Mononuclear cell (primary cell): ENCODE measurements at regions not wholly inside any gene's neighbourhood (a gene's known extent, or its start where the extent isn't known, plus 50 kb on each side); places are given as distances from the start of the nearest gene placed in this dataset.
A peak's percentile ranks its signal among the peaks of the same experiment; 100 is the strongest.
"Not testable (repeated sequence)": the region's sequence is repeated elsewhere in the genome, so short reads cannot be mapped to it uniquely, and the experiment has no call there.

Source experiments
- H3K27me3 ChIP-seq: 2 replicates; pipeline ENCODE4 v1.6.0; 2011; ENCODE audit warnings: low read length, control low read depth; ENCODE audit not compliant: insufficient read depth
- H3K4me1 ChIP-seq: 2 replicates; pipeline ENCODE4 v1.5.1; 2011; ENCODE audit warnings: mild to moderate bottlenecking, low read length, control low read depth; ENCODE audit not compliant: insufficient read depth
- H3K4me3 ChIP-seq: 2 replicates; pipeline ENCODE4 v1.5.1; 2011; ENCODE audit warnings: mild to moderate bottlenecking, low read length, moderate library complexity
- H3K9me3 ChIP-seq: 2 replicates; pipeline ENCODE4 v1.5.1; 2011; ENCODE audit warnings: low read depth, mild to moderate bottlenecking, control low read depth, low read length

DNA sequence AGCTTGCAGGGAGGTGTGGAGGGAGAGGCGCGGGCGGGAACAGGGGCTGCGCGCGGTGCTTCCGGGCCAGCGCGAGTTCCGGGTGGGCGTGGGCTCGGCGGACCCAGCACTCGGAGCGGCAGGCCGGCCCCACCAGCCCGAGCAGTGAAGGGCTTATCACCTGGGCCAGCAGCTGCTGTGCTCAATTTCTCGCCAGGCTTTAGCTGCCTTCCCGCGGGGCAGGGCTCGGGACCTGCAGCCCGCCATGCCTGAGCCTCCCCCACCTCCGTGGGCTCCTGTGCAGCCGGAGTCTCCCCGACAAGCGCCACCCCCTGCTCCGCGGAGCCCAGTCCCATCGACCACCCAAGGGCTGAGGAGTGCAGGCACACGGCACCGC lies 102.2 kb upstream of the ETV6 start:
- H3K9me3 ChIP-seq = not testable (repeated sequence)
- H3K4me3 ChIP-seq = peak overlapping the region; percentile 29

DNA sequence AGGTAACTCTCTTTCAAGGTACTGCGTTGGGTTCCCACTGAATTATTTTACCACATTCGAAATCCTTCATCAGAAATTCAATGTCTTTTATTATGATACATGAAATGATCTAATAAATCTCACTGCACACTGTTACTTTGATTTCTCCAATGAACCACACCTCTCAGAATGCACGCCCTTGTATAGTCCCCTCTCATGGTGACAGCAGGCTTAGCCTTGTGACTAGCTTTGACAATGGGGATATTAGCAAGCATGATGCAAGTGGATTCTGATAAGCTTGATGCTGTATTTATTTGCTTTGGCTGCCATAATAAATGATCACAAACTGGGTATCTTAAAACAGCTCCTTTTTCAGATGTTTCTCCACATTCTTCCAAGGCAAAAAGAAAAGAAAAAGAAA lies 100.4 kb upstream of the ETV6 start:
- no peaks in the 10 kb centered on the region for H3K9me3 ChIP-seq
- H3K4me3 ChIP-seq = no peak overlapping the region
- H3K27me3 ChIP-seq = no peaks in the 10 kb centered on the region
- peaks cover 28% of the 10 kb centered on the region for H3K4me1 ChIP-seq

More for the DNA sequence above, 102.2 kb upstream of the ETV6 start:
- not testable (repeated sequence) for H3K27me3 ChIP-seq
- peaks cover 24% of the 10 kb centered on the region for H3K4me1 ChIP-seq

DNA sequence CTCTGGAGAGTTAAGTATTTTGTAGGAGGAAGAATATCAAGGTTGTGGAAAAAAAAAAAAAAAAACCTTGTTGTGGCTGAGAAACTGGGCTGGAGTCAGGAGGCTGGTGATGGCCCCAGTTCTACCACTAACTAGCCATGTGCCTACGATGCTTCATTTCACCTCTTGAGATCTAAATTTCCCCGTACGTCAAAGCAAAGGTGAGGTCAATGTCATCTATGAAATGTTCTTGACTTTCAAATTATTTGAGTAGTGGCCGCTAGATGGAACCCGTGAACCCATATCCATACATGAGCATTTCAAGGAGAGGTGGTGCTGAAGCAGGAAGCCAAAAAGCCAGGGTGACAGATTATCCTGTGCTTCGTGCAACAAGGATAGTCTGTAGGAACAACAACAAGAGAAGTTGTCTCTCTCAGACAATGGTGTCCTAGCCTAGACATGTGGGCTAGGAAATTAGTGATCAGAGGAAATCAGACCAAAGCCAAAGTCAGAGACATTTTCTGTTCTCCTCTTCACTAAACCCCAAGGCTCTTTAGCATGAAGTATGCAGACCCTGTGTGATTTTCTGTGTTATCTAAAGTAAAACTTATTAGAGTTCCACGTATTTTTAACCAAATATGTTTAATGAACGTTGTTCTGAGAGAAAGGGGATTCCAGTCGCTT lies 95.5 kb upstream of the ETV6 start:
- no peak overlapping the region for H3K4me3 ChIP-seq
- no peaks in the 10 kb centered on the region for H3K27me3 ChIP-seq
- no peaks in the 10 kb centered on the region for H3K9me3 ChIP-seq
- H3K4me1 ChIP-seq = peaks cover 5% of the 10 kb centered on the region

DNA sequence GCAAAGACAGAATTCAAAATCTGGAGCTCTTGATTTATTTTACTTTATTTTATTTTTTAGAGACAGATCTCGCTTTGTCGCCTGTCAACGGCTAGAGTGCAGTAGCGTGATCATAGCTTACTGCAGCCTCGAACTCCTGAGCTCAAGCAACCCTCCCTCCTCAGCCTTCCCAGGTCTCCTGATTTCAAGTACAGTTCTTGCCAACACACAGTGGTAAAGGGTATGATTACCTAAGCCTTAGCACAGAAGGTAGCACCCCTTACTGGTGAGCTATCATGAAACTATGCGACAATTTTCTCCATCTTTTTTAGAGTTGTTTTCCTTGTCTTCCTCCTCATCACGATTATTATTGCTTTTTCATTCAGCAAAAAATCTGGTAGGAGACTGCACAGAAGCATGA lies 94.3 kb upstream of the ETV6 start:
- Histone ChIP-seq H3K4me3 (no peak overlapping the region), H3K27me3 (no peaks in the 10 kb centered on the region), H3K4me1 (peaks cover 5% of the 10 kb centered on the region), H3K9me3 (no peaks in the 10 kb centered on the region)

DNA sequence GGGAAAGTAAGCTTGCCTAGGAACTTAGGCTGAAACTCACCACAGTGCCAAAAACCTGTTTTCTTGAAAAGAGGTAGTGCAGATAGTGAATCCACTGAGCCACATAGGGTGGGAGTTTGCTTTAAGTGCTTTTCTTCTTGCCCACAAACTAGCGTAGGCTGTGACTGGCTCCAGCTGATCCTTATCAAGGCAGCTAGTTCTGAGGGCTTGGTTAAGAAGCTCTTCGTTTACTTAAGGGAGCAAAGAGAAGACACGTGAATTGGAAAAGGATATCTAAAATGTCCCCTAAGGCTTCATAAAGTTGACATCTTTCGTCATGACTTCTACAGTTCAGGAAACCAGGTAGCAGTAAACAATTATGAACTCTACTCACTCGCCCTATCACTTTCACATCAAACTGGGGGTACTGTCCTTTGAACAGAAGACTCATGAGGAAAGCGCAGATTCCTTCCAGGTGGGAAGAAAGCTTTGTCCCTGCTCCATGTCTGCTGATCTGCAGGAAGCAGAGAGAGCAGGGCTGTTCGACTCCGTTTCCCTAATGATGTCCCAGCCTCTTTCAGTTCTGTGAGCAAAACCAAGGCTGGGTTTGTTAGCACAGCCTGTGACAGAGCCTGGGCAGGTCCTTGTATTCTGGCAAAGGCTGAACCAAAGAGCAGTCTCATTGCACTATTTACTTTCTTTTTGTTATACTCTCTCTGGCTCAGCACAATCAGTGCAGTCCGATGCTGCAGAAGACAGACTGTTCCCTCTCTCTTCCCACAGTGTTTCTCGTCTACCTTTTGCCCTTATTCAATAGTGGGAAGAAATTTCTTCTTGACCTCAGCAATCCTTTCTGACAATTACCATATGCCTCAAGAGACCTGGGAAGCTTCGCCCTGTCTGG lies 93.5 kb upstream of the ETV6 start:
- Histone ChIP-seq H3K4me3 (no peak overlapping the region), H3K27me3 (no peaks in the 10 kb centered on the region), H3K4me1 (peaks cover 5% of the 10 kb centered on the region), H3K9me3 (no peaks in the 10 kb centered on the region)

DNA sequence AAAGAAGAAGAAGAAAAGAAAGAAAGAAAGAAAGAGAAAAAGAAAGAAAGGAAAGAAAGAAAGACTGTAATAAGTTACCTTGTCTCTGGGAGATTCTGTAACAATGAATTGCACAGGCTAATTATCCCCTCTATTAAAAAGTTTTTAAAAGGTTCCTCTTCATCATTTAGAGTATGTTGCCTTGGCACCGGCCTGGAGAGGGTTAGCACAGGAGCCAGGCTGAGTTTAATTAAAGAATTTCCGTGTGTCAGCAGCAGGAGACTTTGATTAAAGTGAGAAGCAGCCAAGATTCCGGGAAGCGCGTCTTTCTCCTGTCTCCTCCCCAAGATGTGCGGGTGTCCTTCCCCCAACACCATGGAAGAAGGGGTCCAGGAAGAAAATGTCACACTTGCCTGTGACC lies 92.8 kb upstream of the ETV6 start:
- no peaks in the 10 kb centered on the region for H3K9me3 ChIP-seq
- H3K4me1 ChIP-seq = peaks cover 5% of the 10 kb centered on the region
- no peak overlapping the region for H3K4me3 ChIP-seq
- H3K27me3 ChIP-seq = no peaks in the 10 kb centered on the region

DNA sequence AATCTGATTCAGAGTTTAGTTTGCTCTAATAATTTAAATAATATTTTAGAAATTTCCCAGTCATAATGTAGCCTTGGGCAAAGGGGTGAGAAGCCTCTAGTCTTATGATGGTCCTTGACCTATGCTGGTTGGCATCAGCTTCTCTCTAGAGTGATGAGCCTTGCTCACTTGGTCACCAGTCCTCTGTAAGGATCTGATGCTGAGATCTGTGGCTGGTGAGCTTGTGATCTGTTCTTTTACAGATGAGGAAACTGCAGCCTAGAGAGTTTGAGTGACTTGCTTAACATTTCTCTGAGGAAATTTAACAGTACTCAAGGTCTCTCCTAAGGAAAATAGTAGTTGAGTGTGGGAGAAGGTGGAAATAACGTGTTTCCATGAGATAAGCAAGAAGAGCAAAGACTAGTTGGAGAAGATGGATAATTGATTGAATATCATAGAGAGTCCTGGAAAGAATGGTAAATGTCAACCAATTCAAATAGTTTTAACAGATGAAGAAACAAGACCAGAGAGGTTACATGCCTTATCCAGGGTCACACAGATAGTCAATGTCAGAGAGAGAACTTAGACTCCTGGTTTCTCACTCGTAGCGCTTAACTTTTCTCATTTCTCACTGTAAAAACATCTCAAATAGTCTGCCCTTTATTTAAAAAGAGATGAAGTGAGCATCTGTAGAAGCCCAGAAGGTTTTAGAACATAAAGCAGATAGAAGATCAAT lies 89.7 kb upstream of the ETV6 start:
- H3K4me1 ChIP-seq = no peaks in the 10 kb centered on the region
- no peaks in the 10 kb centered on the region for H3K27me3 ChIP-seq
- no peak overlapping the region for H3K4me3 ChIP-seq
- no peaks in the 10 kb centered on the region for H3K9me3 ChIP-seq

DNA sequence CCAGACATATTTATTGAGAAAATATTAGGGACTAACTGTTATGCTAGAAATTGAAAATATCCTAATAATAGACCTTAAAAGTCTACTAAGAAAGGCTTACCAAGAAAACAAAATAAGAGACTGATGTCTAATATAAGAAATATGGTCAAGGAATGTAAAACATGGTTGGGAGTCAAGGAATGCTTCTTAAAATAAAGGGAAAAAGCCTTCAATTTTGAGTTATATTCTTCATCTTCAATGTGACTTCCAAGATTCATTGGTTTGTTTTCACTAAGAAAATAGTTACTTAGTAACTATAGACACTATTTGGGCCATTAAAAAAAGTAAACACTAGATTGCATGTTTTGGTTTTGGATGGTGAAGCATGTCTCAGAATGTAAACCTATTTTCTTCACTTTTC lies 88.1 kb upstream of the ETV6 start:
- no peaks in the 10 kb centered on the region for H3K4me1 ChIP-seq
- H3K4me3 ChIP-seq = no peak overlapping the region
- no peaks in the 10 kb centered on the region for H3K27me3 ChIP-seq
- no peaks in the 10 kb centered on the region for H3K9me3 ChIP-seq

DNA sequence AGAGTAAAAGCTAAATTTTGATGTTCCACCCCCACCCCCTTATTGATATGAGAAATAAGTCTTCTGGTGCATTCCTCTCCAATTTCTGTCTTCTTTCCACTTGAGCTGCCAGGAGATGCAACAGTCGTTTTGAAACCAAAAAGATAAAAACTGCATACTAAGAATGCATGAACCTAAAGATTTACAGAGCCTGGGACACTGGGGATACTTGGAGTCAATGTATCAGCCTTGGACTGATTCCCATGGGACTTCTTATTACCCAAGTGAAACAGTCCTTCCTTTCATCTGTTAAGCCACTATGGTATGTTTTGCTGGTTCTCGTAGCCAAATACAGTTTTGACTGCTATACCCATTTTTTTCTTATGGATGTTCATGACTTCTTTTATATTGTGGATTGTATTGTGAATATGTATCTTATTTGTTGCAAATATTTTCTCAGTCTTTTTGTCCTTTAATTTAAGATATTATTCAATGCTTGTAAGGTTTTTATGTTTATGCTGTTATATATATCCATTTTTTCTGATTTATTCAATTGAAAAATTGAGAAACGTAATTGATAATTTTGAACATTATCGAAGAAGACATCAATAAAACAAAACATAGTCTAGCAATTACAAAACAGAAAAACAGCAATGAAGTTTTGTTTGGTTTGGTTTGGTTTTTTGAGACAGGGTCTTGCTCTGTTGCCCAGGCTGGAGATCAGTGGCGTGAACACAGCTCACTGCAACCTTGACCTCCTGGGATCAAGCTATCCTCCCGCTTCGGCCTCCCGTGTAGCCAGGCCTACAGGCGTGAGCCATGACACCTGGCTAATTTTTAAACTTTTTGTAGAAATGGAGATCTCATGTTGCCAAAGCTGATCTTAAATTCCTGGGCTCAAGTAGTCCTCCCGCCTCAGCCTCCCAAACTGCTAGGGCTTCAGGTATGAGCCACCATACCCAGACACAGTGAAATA lies 85.4 kb upstream of the ETV6 start:
- Histone ChIP-seq H3K9me3 (no peaks in the 10 kb centered on the region), H3K27me3 (no peaks in the 10 kb centered on the region), H3K4me1 (no peaks in the 10 kb centered on the region), H3K4me3 (no peak overlapping the region)

DNA sequence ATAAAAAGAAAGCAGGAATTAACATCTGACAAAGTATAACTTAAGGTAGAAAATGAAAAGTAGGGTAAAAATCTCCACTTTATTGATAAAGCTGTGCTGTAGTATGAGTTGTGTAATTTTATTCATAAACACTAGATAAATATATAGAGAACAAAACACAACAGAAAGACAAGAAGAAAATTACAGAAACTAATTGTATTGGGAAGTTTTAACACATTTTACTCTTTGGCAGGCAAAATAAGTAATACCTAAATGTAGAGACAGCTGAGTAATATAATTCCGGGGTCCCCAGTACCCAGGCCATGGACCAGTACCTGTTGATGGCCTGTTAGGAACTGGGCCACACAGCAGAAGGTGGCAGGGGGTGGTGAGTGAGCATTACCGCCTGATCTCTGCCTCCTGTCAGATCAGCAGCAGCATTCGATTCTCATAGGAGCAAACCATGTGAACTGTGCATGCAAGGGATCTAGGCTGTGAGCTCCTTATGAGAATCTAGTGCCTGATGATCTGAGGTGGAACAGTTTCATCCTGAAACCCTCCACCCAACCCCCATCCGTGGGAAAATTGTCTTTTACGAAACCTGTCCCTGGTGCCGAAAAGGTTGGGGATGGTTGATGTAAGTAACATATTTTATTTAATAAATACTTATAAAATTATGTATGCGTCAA lies 84.4 kb upstream of the ETV6 start:
- Histone ChIP-seq H3K27me3 (no peaks in the 10 kb centered on the region), H3K4me1 (no peaks in the 10 kb centered on the region), H3K4me3 (no peak overlapping the region), H3K9me3 (no peaks in the 10 kb centered on the region)

DNA sequence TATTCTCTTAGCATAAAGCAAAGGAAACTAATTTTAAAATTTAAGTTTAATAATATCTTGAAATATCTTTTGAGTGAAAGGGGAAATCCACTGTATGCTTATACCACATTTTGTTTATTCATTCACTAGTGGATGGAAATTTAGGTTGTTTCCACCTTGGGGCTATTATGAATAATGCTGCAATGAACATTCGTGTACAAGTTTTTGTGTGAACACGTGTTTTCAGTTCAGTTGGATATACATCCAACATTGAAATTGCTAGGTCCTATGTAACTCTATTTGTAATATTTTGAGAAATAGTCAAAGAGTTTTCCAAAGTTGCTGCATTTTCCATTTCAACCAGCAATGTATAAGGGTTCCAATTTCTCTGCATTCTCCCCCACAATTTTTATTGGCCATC lies 83.7 kb upstream of the ETV6 start:
- no peak overlapping the region for H3K4me3 ChIP-seq
- no peaks in the 10 kb centered on the region for H3K4me1 ChIP-seq
- H3K27me3 ChIP-seq = no peaks in the 10 kb centered on the region
- H3K9me3 ChIP-seq = no peaks in the 10 kb centered on the region

DNA sequence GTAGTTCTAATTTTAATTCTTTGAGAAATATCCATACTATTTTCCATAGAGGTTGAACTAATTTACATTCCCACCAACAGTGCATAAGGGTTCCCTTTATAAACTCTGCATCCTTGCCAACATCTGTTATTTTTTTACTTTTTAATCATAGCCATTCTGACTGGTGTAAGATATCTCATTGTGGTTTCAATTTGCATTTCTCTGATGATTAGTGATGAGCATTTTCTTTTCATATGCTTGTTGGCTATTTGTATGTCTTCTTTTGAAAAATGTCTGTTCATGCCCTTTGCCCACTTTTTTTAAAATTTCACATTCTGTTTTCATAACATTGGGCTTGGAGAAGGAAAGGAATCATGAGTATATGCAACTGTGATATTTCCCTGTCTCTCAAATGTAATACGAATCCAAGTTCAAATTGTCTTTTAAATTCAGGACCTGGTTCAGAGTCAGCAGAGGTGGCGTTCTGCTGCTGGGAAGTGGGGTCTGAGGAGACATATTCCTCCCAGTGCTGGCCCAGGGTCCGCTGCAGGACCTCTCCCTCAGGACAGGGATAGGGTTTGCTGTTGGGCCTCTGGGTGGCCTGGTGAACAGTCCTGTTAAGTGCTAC lies 81.2 kb upstream of the ETV6 start:
- Histone ChIP-seq H3K4me3 (no peak overlapping the region), H3K4me1 (no peaks in the 10 kb centered on the region), H3K27me3 (no peaks in the 10 kb centered on the region), H3K9me3 (no peaks in the 10 kb centered on the region)

DNA sequence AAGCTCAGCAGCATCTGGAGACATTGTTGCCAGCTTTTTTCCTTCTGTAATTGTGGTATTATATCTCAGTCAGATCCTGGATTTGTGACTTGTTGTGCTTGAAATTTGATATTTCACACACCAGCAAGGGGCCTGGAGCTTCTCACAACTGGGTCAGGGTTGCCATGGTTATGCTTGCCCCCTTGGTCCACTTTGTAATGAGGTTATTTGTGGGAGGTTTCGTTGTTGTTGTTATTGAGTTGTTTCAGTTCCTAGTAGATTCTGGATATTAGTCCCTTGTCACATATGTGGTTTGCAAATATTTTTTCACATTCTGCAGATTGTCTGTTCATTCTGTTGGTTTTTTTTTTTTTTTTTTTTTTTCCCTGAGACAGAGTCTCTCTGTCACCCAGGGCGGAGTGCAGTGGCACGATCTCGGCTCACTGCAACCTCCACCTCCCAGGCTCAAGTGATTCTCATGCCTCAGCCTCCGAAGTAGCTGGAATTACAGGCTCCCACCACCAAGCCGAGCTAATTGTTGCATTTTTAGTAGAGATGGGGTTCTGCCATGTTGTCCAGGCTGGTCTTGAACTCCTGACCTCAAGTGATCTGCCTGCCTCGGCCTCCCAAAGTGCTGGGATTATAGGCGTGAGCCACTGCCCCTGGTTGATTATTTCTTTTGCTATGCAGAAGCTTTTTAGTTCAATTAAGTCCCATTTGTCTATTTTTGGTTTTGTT lies 80.6 kb upstream of the ETV6 start:
- Histone ChIP-seq H3K4me3 (no peak overlapping the region), H3K4me1 (no peaks in the 10 kb centered on the region), H3K9me3 (no peaks in the 10 kb centered on the region), H3K27me3 (no peaks in the 10 kb centered on the region)
